ENCODE measurements at regions not wholly inside any gene's neighbourhood (a gene's known extent, or its start where the extent isn't known, plus 50 kb on each side); places are given as distances from the start of the nearest gene placed in this dataset.

GRCh38 chr9:30718483-30718882 is 1666.0 kb upstream of the ACO1 start:
- Histone ChIP-seq H3K9me1 (ENCODE audit: control insufficient read depth, extremely low read depth, insufficient read depth, low read length) (no peaks in the 10 kb centered on the region), H3K36me3 (ENCODE audit: control insufficient read depth in 2 of 2, extremely low read depth in 1 of 2, insufficient read depth in 2 of 2, low read length in 2 of 2) (no peaks in the 10 kb centered on the region), H3K79me2 (ENCODE audit: control insufficient read depth, insufficient read depth, low read length) (no peaks in the 10 kb centered on the region), H3K4me3 (ENCODE audit: control insufficient read depth in 2 of 3, extremely low read depth in 1 of 3, insufficient read depth in 2 of 3, low read depth in 1 of 3, low read length in 3 of 3) (no peak overlapping the region), H3K27ac (ENCODE audit: control insufficient read depth, insufficient read depth, low read length) (no peak overlapping the region), H3K4me2 (ENCODE audit: control insufficient read depth, extremely low read depth, insufficient read depth, low read depth, low read length) (no peak overlapping the region), H3K4me1 (ENCODE audit: control insufficient read depth, extremely low read depth, insufficient read depth, low read length) (no peaks in the 10 kb centered on the region), H3K27me3 (ENCODE audit: control insufficient read depth, extremely low read depth, insufficient read depth, low read length) (no peaks in the 10 kb centered on the region), H2AFZ (ENCODE audit: control insufficient read depth, low read length) (no peak overlapping the region), H3K9ac (ENCODE audit: control insufficient read depth, extremely low read depth, insufficient read depth, low read length) (no peak overlapping the region), H3K9me3 (ENCODE audit: control insufficient read depth, low read depth, low read length) (no peaks in the 10 kb centered on the region), H4K20me1 (ENCODE audit: control insufficient read depth, extremely low read depth, insufficient read depth, low read length) (no peaks in the 10 kb centered on the region)
- TF ChIP-seq CTCF (optimal IDR thresholded peaks at IDR 0.05 in 1 of 3, IDR thresholded peaks at IDR 0.05 in 1 of 3, conservative IDR thresholded peaks at IDR 0.05 in 1 of 3; ENCODE audit: extremely low read depth in 1 of 3, insufficient read depth in 2 of 3, low read length in 3 of 3) (no peak), EZH2 (IDR thresholded peaks at IDR 0.05; ENCODE audit: low read length) (no peak)
- dilution Hi-C loops (cut with MboI; ENCODE audit: extremely low pct_ligation_motif_present, low sequenced_read_pairs): no loop called here
- FAIRE-seq (no peak), DNase-seq (ENCODE audit: low read depth, low spot score) (no peak)

- Histone ChIP-seq H3K79me2 (ENCODE audit: control insufficient read depth, insufficient read depth, low read length) (no peaks in the 10 kb centered on the region), H3K9me1 (ENCODE audit: control insufficient read depth, extremely low read depth, insufficient read depth, low read length) (no peaks in the 10 kb centered on the region), H3K36me3 (ENCODE audit: control insufficient read depth in 2 of 2, extremely low read depth in 1 of 2, insufficient read depth in 2 of 2, low read length in 2 of 2) (no peaks in the 10 kb centered on the region), H3K4me3 (ENCODE audit: control insufficient read depth in 2 of 3, extremely low read depth in 1 of 3, insufficient read depth in 2 of 3, low read depth in 1 of 3, low read length in 3 of 3) (no peak overlapping the region), H3K27me3 (ENCODE audit: control insufficient read depth, extremely low read depth, insufficient read depth, low read length) (no peaks in the 10 kb centered on the region), H4K20me1 (ENCODE audit: control insufficient read depth, extremely low read depth, insufficient read depth, low read length) (no peaks in the 10 kb centered on the region), H3K9me3 (ENCODE audit: control insufficient read depth, low read depth, low read length) (no peaks in the 10 kb centered on the region), H3K27ac (ENCODE audit: control insufficient read depth, insufficient read depth, low read length) (no peak overlapping the region), H2AFZ (ENCODE audit: control insufficient read depth, low read length) (no peak overlapping the region), H3K4me2 (ENCODE audit: control insufficient read depth, extremely low read depth, insufficient read depth, low read depth, low read length) (no peak overlapping the region), H3K4me1 (ENCODE audit: control insufficient read depth, extremely low read depth, insufficient read depth, low read length) (no peaks in the 10 kb centered on the region), H3K9ac (ENCODE audit: control insufficient read depth, extremely low read depth, insufficient read depth, low read length) (no peak overlapping the region)
- dilution Hi-C loops (cut with MboI; ENCODE audit: extremely low pct_ligation_motif_present, low sequenced_read_pairs): no loop called here
- DNase-seq (ENCODE audit: low read depth, low spot score) (no peak), FAIRE-seq (no peak)
- TF ChIP-seq EZH2 (IDR thresholded peaks at IDR 0.05; ENCODE audit: low read length) (no peak), CTCF (optimal IDR thresholded peaks at IDR 0.05 in 1 of 3, IDR thresholded peaks at IDR 0.05 in 1 of 3, conservative IDR thresholded peaks at IDR 0.05 in 1 of 3; ENCODE audit: extremely low read depth in 1 of 3, insufficient read depth in 2 of 3, low read length in 3 of 3) (no peak)
These were observed 1662.4 kb upstream of the ACO1 start for GRCh38 chr9:30722065-30722464.

Data from keratinocyte (primary cell).